Activated naive CD4-positive, alpha-beta T cell (primary cell): ENCODE measurements at regions not wholly inside any gene's neighbourhood (a gene's known extent, or its start where the extent isn't known, plus 50 kb on each side); places are given as distances from the start of the nearest gene placed in this dataset.

Source experiments
- DNase-seq, 4 experiments: peaks; one replicate each; lab custom pipeline; 2025; lab: John Stamatoyannopoulos, UW

GRCh38 chr3:124542214-124542869, 187.9 kb upstream of the UMPS start:
- no peak for DNase-seq

- DNase-seq = no peak
Measured at GRCh38 chr3:124545891-124546290, 184.4 kb upstream of the UMPS start.

GRCh38 chr3:124552224-124552623, 178.0 kb upstream of the UMPS start:
- DNase-seq = no peak

DNA sequence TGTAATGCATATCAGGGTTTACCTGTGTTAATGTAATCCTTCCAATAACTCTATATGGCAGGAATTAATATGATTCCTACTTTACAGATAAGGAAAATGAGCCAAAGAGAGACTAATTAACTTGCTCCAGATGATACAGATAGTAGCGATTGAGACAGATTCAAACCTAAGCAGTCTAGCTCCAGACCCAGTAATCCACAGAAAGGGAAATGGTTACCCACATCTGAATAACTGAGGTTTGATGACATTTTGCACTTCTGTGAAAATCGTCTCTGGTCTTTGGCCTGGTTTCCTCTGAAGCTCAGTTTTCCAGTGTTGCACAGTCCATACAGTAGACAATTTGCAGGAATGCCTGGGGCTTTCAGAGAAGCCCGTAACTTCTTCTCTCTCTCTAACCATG, 177.1 kb upstream of the UMPS start:
- DNase-seq = no peak

DNA sequence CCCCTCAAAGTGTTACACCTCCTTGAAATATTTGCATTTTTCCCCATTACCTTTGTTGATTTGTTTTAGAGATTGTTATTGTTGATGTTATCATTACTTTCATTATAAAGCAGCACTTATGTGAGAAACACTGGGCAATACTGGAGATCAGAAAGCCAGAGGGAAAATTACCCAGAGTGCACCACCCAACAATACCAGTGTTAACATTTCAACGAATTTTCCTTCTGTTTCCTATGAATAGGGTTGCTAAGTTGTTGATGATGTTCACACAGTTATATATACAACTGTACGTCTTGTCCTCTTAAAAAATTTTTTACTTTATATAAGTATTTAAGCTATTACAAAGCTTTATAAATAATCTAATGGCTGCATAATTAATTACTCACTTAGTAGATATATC, 173.6 kb upstream of the UMPS start:
- DNase-seq = no peak

- no peak for DNase-seq
Measured at GRCh38 chr3:124557433-124558232, 172.6 kb upstream of the UMPS start.

- no peak for DNase-seq
Measured at GRCh38 chr3:124558991-124559845, 171.0 kb upstream of the UMPS start.

- peak in 3 of 4 experiments; percentile 4 to 26 (median 18) for DNase-seq
Measured at GRCh38 chr3:124559846-124560574, 170.2 kb upstream of the UMPS start.

GRCh38 chr3:124560666-124561215, 169.5 kb upstream of the UMPS start:
- no peak for DNase-seq

GRCh38 chr3:124562769-124563168, 167.5 kb upstream of the UMPS start:
- no peak for DNase-seq

DNA sequence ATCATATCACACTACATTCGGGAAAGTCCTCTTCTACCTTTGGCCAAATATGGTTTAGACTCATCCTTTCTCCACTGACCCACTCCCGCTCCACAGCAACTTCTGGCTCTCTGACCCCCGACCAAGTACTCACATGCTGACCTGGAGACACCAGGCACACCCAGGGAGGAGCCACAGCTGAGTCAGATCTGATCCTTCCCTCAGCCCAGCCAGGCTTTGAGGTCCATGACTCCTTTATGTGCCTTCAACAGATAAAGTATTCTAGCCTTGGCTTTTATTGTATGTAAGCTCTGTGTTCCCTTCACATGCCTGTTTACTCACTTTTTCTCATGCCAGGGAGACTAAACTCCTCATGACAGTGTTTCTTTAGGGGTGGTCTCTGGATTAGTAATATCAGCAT, 166.9 kb upstream of the UMPS start:
- no peak for DNase-seq

- DNase-seq = peak in 1 of 4 experiments; percentile 10
Measured at GRCh38 chr3:124565013-124565412, 165.2 kb upstream of the UMPS start.

DNA sequence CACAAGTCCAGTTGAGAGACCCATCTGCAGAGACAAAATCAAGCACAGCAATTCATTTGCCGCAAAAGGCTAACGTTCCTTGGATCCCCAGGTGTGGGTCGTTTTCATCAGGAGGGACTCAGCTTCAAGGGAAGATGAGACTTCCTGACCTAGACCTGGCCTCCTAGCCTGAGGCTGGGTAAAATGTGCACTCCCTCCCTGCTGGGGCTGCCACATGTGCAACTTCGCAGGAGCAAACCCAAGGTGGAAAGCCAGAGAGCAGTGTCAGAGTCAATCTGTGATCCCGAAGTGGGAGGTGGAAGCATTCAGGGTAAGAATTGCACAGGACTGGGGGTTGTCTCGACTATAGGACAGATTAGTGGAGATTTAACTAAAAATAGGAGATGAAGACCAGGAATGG, 164.7 kb upstream of the UMPS start:
- DNase-seq = no peak

GRCh38 chr3:124566701-124567100, 163.6 kb upstream of the UMPS start:
- DNase-seq = no peak

GRCh38 chr3:124567179-124567578, 163.1 kb upstream of the UMPS start:
- no peak for DNase-seq

GRCh38 chr3:124569761-124570160, 160.5 kb upstream of the UMPS start:
- no peak for DNase-seq

DNA sequence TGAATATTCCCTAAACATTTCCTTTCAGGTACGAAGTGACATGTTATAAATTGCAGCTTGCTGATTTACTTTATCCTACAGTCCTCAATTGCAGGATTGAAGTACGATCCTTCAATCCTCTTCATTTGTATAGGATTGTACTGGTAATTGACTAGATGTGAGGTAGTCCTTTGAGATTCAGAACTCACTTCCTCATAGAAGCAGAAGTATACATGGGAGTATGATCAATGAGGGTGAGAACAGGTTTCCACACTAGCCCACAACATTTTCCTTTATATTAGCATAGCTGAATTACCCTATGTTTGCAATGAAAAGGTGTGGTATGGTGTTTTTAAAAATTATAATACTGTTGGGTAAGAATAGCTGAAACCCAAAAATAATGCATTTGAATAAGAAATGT, 160.0 kb upstream of the UMPS start:
- no peak for DNase-seq

- DNase-seq = no peak
Measured at GRCh38 chr3:124572851-124573405, 157.3 kb upstream of the UMPS start.

- DNase-seq = no peak
Measured at GRCh38 chr3:124574012-124574411, 156.2 kb upstream of the UMPS start.

GRCh38 chr3:124576565-124577493, 153.4 kb upstream of the UMPS start:
- no peak for DNase-seq
